Thoracic aorta (tissue), 2 donors: ENCODE measurements at regions not wholly inside any gene's neighbourhood (a gene's known extent, or its start where the extent isn't known, plus 50 kb on each side); places are given as distances from the start of the nearest gene placed in this dataset.

Source experiments
- ATAC-seq: fragments of 150-250 bp; one replicate; pipeline ENCODE4 v1.8.0; 2017; ENCODE audit warnings: low read depth; ENCODE audit not compliant: insufficient number of reproducible peaks, low FRiP score
- DNase-seq: peaks from one replicate; pipeline ENCODE4 v3.0.0-alpha.2; 2020; ENCODE audit warnings: low spot score
- H3K27ac ChIP-seq, 2 donors: fragments of 200-600 bp; sonication (generic); 1 replicate in 1 of 2; 2 replicates in 1 of 2; pipeline ENCODE4 v1.5.1; 2016; ENCODE audit warnings: mild to moderate bottlenecking in 2 of 2, moderate library complexity in 2 of 2
- H3K27me3 ChIP-seq: fragments of 200-600 bp; sonication (generic); replicated peaks from 2 replicates; pipeline ENCODE4 v1.6.0; 2016; ENCODE audit warnings: mild to moderate bottlenecking; ENCODE audit not compliant: insufficient read depth
- H3K36me3 ChIP-seq: fragments of 200-600 bp; sonication (generic); one replicate; pipeline ENCODE4 v1.5.1; 2016
- H3K4me1 ChIP-seq, 2 donors: fragments of 200-600 bp; sonication (generic); 1 replicate in 1 of 2; 2 replicates in 1 of 2; pipeline versions ENCODE4 v1.5.1 to v1.6.0; 2016; ENCODE audit warnings: low read depth in 2 of 2, mild to moderate bottlenecking in 1 of 2; ENCODE audit not compliant: control insufficient read depth in 1 of 2
- H3K4me3 ChIP-seq: fragments of 200-600 bp; sonication (generic); 2 replicates; pipeline ENCODE4 v1.5.1; 2016; ENCODE audit warnings: mild to moderate bottlenecking
- H3K9me3 ChIP-seq: fragments of 200-600 bp; sonication (generic); 2 replicates; pipeline ENCODE4 v1.5.1; 2016
- TF ChIP-seq, protein P1 (sequence below): fragments of 200-600 bp; sonication (generic); IDR thresholded peaks from one replicate; pipeline ENCODE4 v1.5.1; 2019; ENCODE audit warnings: antibody characterized with exemption

DNA sequence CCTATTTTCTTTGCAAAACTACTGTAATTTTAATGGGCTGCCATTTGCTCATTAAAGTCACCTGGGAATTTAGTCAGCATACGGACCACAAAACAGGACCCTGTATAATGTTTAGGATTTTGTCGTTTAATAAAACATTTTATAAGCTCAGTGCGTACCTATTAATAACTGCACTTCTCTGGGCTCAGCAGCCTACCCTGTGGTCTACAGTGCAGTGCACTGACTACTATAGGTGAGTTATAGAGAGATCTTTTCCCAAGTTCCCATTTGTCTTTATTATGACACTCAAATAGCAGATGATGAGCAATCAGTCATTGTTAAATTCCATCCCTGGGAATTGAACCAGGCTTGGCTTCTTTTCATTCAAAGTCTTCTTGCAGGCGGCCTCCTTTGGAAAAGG, 433.4 kb upstream of the NFE2L3 start:
- ATAC-seq (no peak), DNase-seq (no peak)
- TF ChIP-seq, protein P1, sequence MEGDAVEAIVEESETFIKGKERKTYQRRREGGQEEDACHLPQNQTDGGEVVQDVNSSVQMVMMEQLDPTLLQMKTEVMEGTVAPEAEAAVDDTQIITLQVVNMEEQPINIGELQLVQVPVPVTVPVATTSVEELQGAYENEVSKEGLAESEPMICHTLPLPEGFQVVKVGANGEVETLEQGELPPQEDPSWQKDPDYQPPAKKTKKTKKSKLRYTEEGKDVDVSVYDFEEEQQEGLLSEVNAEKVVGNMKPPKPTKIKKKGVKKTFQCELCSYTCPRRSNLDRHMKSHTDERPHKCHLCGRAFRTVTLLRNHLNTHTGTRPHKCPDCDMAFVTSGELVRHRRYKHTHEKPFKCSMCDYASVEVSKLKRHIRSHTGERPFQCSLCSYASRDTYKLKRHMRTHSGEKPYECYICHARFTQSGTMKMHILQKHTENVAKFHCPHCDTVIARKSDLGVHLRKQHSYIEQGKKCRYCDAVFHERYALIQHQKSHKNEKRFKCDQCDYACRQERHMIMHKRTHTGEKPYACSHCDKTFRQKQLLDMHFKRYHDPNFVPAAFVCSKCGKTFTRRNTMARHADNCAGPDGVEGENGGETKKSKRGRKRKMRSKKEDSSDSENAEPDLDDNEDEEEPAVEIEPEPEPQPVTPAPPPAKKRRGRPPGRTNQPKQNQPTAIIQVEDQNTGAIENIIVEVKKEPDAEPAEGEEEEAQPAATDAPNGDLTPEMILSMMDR: no peak
- Histone ChIP-seq H3K27ac (no peak overlapping the region), H3K4me1 (peaks cover 0 to 29% of the 10 kb centered on the region in 2 donors), H3K36me3 (no peaks in the 10 kb centered on the region), H3K4me3 (no peak overlapping the region), H3K27me3 (no peaks in the 10 kb centered on the region), H3K9me3 (no peaks in the 10 kb centered on the region)

DNA sequence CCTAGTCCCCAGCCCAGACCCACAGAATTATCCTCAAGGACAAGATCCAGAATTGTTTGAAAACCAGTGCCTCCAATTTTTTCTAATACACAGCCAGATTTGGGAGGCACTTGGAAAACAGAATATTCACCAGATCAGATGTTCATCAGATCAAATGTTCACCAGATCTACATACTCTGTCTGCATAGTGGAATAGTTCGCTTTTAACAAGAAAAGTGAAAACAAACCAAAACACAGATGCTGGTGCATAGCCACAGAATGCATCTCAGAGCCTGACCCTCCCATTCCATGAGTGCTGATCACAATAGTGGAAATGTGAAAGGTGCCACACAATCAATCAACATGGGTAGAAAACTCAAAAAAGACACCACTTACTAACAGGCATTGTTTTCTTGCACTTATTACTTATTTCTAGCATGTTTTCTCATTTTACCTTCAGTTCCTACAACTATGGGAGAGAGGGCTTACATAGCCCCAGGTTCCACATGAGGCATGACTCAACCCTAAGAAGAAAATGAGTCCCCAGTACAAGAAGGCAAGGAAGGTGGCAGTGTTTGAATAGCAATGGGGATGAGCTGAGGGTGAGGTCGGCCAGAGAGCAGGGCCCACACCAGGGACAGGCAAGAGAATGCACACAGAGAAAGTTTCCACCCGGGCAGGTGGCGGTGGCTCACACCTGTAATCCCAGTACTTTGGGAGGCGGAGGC, 432.7 kb upstream of the NFE2L3 start:
- H3K36me3 ChIP-seq: no peaks in the 10 kb centered on the region
- TF ChIP-seq, protein P1: no peak
- H3K9me3 ChIP-seq: no peaks in the 10 kb centered on the region
- H3K4me3 ChIP-seq: no peak overlapping the region
- H3K27ac ChIP-seq: no peak overlapping the region
- H3K4me1 ChIP-seq: peaks cover 0 to 22% of the 10 kb centered on the region in 2 donors
- no peaks in the 10 kb centered on the region for H3K27me3 ChIP-seq
- DNase-seq (no peak), ATAC-seq (no peak)

DNA sequence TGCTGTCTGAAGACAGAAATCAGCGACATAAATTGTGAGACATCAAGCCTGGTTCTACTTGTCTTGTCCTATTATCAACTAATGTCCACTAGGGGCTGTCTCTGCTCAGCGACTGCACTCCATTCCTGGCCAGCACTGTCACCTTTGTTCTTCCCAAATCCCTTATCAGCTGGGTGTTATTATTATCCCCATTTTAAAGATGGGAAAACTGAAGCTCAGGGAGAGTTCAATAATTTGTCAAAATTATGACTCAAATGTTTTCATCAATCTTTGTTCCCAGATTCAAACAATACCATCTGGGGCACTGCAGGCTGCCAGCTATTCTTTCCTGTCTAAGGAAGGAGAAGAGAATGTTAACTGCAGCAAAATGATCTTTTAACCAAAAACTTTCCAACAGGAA, 431.6 kb upstream of the NFE2L3 start:
- H3K4me3 ChIP-seq: no peak overlapping the region
- no peaks in the 10 kb centered on the region for H3K9me3 ChIP-seq
- H3K4me1 ChIP-seq: peaks cover 0 to 16% of the 10 kb centered on the region in 2 donors
- H3K36me3 ChIP-seq: no peaks in the 10 kb centered on the region
- TF ChIP-seq, protein P1: peak; percentile 28
- no peak for ATAC-seq
- H3K27me3 ChIP-seq: no peaks in the 10 kb centered on the region
- no peak for DNase-seq
- no peak overlapping the region for H3K27ac ChIP-seq

DNA sequence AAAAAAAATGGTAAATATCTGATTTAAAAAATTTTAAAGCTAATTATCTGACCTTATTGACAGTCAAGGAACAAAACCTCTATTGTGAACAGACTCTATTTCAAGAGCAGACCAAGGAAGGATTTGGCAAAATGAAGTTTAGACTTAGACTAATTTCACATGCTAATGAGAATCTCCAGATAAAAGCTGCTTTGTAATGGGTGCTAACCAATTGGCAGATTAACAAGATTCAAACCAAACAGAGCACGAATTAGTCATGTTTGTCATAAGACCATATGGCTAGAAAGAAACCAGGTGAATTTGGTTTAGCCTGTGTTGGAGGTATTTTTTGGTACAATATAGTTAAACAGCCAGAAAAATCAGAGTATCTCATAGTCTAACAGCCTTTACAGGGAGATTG, 429.1 kb upstream of the NFE2L3 start:
- ATAC-seq: no peak
- H3K36me3 ChIP-seq: no peaks in the 10 kb centered on the region
- DNase-seq: no peak
- no peaks in the 10 kb centered on the region for H3K27me3 ChIP-seq
- H3K9me3 ChIP-seq: no peaks in the 10 kb centered on the region
- H3K4me1 ChIP-seq: no peaks in the 10 kb centered on the region
- H3K27ac ChIP-seq: no peak overlapping the region
- no peak overlapping the region for H3K4me3 ChIP-seq
- TF ChIP-seq, protein P1: no peak

DNA sequence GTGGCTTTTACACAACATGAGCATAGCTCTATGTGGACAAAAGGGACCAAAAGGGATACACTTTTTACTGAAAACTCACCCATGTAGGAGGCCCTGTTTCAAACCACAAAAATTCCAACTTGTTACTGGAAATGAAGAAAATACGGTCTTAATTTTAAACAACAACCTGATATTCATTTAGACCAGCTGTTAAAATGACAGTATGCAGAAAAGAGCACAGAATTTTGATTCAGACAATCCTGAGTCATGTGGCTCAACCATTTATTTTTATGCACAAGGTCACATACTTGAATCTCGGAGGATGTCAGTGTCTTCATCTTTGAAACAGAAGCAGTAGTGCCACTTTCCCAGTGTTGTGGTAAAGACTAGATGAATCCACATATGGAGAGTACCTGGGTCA, 426.5 kb upstream of the NFE2L3 start:
- TF ChIP-seq, protein P1: no peak
- Histone ChIP-seq H3K27me3 (no peaks in the 10 kb centered on the region), H3K36me3 (no peaks in the 10 kb centered on the region), H3K9me3 (no peaks in the 10 kb centered on the region), H3K27ac (no peak overlapping the region), H3K4me1 (peaks cover 0 to 6% of the 10 kb centered on the region in 2 donors), H3K4me3 (no peak overlapping the region)
- no peak for ATAC-seq
- DNase-seq: no peak
